ENCODE measurements at regions not wholly inside any gene's neighbourhood (a gene's known extent, or its start where the extent isn't known, plus 50 kb on each side); places are given as distances from the start of the nearest gene placed in this dataset.

GRCh38 chr17:28267720-28268609 lies 51.0 kb upstream of the TMEM97 start (continued):
- TF ChIP-seq E2F8 (IDR thresholded peaks at IDR 0.05; ENCODE audit: low read depth, partially characterized antibody) (no peak), FOXM1 (IDR thresholded peaks at IDR 0.05; ENCODE audit: low read depth) (no peak), FOXM1 (CRISPR knock-in tag; IDR thresholded peaks at IDR 0.05; ENCODE audit: low read depth) (no peak), POLR3G (IDR thresholded peaks at IDR 0.05; ENCODE audit: extremely low read depth, insufficient read length, insufficient replicate concordance) (no peak), ELK1 (CRISPR knock-in tag; IDR thresholded peaks at IDR 0.05) (no peak), ZNF766 (CRISPR knock-in tag; conservative IDR thresholded peaks at IDR 0.05) (no peak), RBBP5 (IDR thresholded peaks at IDR 0.05; ENCODE audit: borderline replicate concordance, insufficient read depth, low read length, poor library complexity, severe bottlenecking) (no peak), EP400 (IDR thresholded peaks at IDR 0.05) (peak; percentile 34; the same call in 1 of the 2 replicates), NFE2 (IDR thresholded peaks at IDR 0.05; ENCODE audit: low read depth) (peak; percentile 78), NEUROD1 (IDR thresholded peaks at IDR 0.05; ENCODE audit: borderline replicate concordance, low read depth, low read length, partially characterized antibody) (no peak), TAF7 (tag; IDR thresholded peaks at IDR 0.05) (no peak), PATZ1 (CRISPR knock-in tag; IDR thresholded peaks at IDR 0.05; ENCODE audit: borderline replicate concordance) (no peak), YY1 (IDR thresholded peaks at IDR 0.05; ENCODE audit: borderline replicate concordance in 1 of 3, control insufficient read depth in 1 of 3, extremely low read depth in 1 of 3, insufficient read depth in 3 of 3, insufficient read length in 1 of 3, insufficient replicate concordance in 2 of 3, low read depth in 1 of 3, low read length in 2 of 3) (peak in 2 of 3 experiments; percentile 43 to 82), PTRF (tag; IDR thresholded peaks at IDR 0.05) (no peak), CHCHD3 (CRISPR knock-in tag; IDR thresholded peaks at IDR 0.05) (no peak), EHMT2 (IDR thresholded peaks at IDR 0.05) (no peak), CREB3L1 (IDR thresholded peaks at IDR 0.05; ENCODE audit: borderline replicate concordance, low read depth) (no peak), TRIM24 (IDR thresholded peaks at IDR 0.05) (0 out of 4 replicates have a peak, but pooled peaks of 1 of the 2 experiments have one; percentile 5)
